Fibroblast of lung (primary cell): ENCODE measurements at regions not wholly inside any gene's neighbourhood (a gene's known extent, or its start where the extent isn't known, plus 50 kb on each side); places are given as distances from the start of the nearest gene placed in this dataset.

Experiments used
- DNase-seq, 2 donors: peaks; one replicate each; pipeline versions ENCODE4 v3.0.0 to v3.0.0-alpha.2; 2010; ENCODE audit warnings: low read depth in 2 of 2
- H2AFZ ChIP-seq: 2 replicates; pipeline ENCODE4 v1.5.1; 2012; ENCODE audit warnings: low read length, control low read depth, inconsistent platforms
- H3K27ac ChIP-seq: 2 replicates; pipeline ENCODE4 v1.5.1; 2011; ENCODE audit warnings: low read length, control low read depth; ENCODE audit not compliant: insufficient read depth
- H3K27me3 ChIP-seq: 2 replicates; pipeline ENCODE4 v1.5.1; 2011; ENCODE audit warnings: mild to moderate bottlenecking, low read length; ENCODE audit not compliant: control insufficient read depth, insufficient read depth
- H3K36me3 ChIP-seq: 2 replicates; pipeline ENCODE4 v1.5.1; 2011; ENCODE audit warnings: low read length; ENCODE audit not compliant: control insufficient read depth, insufficient read depth
- H3K4me1 ChIP-seq: 2 replicates; pipeline ENCODE4 v1.5.1; 2011; ENCODE audit warnings: low read length; ENCODE audit not compliant: control insufficient read depth, insufficient read depth; ENCODE audit errors: extremely low read depth
- H3K4me2 ChIP-seq: 2 replicates; pipeline ENCODE4 v1.5.1; 2011; ENCODE audit warnings: low read length, control low read depth; ENCODE audit not compliant: insufficient read depth; ENCODE audit errors: extremely low read depth
- H3K4me3 ChIP-seq, 4 experiments: fragments of 200-600 bp in 1 of 4; sonication (generic) in 1 of 4; replicated peaks in 1 of 4; 2 replicates each; pipeline ENCODE4 v1.5.1; 2011 to 2016; ENCODE audit warnings: low read length in 4 of 4, low read depth in 3 of 4, mild to moderate bottlenecking in 3 of 4, control low read depth in 2 of 4, inconsistent platforms in 1 of 4, mixed read lengths in 1 of 4; ENCODE audit not compliant: insufficient read depth in 1 of 4; ENCODE audit errors: control extremely low read depth in 1 of 4
- H3K79me2 ChIP-seq: 2 replicates; pipeline ENCODE4 v1.5.1; 2012; ENCODE audit warnings: mild to moderate bottlenecking, low read length, inconsistent platforms; ENCODE audit not compliant: control insufficient read depth, insufficient read depth
- H3K9ac ChIP-seq: 2 replicates; pipeline ENCODE4 v1.5.1; 2011; ENCODE audit warnings: mild to moderate bottlenecking, low read length, control low read depth; ENCODE audit not compliant: insufficient read depth
- H3K9me3 ChIP-seq: 2 replicates; pipeline ENCODE4 v1.5.1; 2012; ENCODE audit warnings: low read depth, low read length; ENCODE audit not compliant: control insufficient read depth, insufficient read depth
- H4K20me1 ChIP-seq: 2 replicates; pipeline ENCODE4 v1.5.1; 2011; ENCODE audit warnings: low read length; ENCODE audit not compliant: control insufficient read depth, insufficient read depth; ENCODE audit errors: extremely low read depth
- EZH2 ChIP-seq: IDR thresholded peaks from 2 replicates; pipeline ENCODE4 v1.5.1; 2012; ENCODE audit warnings: low read length, control low read depth, mild to moderate bottlenecking; ENCODE audit errors: missing control alignments
- TF ChIP-seq, protein P1 (sequence below), 2 donors: IDR thresholded peaks in 1 of 2; conservative IDR thresholded peaks in 1 of 2; 1 replicate in 1 of 2; 2 replicates in 1 of 2; pipeline ENCODE4 v1.5.1; 2011 to 2012; ENCODE audit warnings: low read length in 2 of 2, control low read depth in 1 of 2, inconsistent platforms in 1 of 2, low read depth in 1 of 2, mild to moderate bottlenecking in 1 of 2

DNA sequence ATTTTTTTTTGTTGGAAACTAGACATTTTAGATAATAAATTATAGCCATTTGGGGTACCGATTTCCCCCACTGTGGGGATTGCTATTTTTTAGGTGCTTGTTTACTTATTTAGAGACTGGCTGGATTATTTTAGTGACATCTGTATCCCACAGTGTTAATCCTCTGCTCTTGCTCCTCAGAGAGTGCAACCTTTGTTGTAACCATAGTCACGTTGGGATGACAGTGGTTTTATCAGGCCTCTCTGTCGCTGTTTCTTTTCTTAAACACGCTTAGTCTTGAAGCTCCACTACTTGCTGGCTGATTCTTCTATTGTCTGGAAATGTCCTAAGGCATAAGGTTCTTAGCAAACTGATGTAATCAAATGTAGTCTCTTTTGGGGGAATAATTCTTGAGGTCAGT is 451.6 kb upstream of the SEMA6D start:
- no peaks in the 10 kb centered on the region for H4K20me1 ChIP-seq
- H3K36me3 ChIP-seq: no peaks in the 10 kb centered on the region
- no peak overlapping the region for H3K27ac ChIP-seq
- H3K4me2 ChIP-seq: no peak overlapping the region
- H3K27me3 ChIP-seq: no peaks in the 10 kb centered on the region
- no peak overlapping the region for H2AFZ ChIP-seq
- H3K79me2 ChIP-seq: no peaks in the 10 kb centered on the region
- no peak overlapping the region for H3K9ac ChIP-seq
- H3K4me3 ChIP-seq: no peak overlapping the region
- TF ChIP-seq, protein P1, sequence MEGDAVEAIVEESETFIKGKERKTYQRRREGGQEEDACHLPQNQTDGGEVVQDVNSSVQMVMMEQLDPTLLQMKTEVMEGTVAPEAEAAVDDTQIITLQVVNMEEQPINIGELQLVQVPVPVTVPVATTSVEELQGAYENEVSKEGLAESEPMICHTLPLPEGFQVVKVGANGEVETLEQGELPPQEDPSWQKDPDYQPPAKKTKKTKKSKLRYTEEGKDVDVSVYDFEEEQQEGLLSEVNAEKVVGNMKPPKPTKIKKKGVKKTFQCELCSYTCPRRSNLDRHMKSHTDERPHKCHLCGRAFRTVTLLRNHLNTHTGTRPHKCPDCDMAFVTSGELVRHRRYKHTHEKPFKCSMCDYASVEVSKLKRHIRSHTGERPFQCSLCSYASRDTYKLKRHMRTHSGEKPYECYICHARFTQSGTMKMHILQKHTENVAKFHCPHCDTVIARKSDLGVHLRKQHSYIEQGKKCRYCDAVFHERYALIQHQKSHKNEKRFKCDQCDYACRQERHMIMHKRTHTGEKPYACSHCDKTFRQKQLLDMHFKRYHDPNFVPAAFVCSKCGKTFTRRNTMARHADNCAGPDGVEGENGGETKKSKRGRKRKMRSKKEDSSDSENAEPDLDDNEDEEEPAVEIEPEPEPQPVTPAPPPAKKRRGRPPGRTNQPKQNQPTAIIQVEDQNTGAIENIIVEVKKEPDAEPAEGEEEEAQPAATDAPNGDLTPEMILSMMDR (conservative IDR thresholded peaks at IDR 0.05 in 1 of 2, IDR thresholded peaks at IDR 0.05 in 1 of 2; ENCODE audit: low read depth in 1 of 2, low read length in 2 of 2): no peak
- TF ChIP-seq EZH2: no peak
- H3K4me1 ChIP-seq: no peaks in the 10 kb centered on the region
- DNase-seq: no peak
- H3K9me3 ChIP-seq: no peaks in the 10 kb centered on the region

DNA sequence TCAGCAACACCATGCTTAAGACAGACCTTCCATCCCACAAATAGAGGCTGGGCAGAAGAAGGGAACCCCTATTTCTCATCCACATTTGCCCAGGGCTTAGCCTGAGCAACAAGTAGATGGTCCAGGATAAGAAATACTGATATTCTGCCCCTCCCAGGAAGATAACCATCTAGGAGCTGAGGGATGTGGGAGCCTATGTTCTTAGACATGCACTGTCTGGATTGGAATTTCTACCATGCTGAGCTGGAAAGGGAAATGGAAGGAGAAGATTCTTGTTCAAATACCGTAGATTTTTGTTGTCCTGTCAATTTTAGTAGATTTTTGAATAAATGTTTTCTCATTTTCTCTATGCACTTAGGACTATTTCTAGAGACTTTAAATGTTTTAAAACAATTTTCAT is 450.7 kb upstream of the SEMA6D start:
- DNase-seq: no peak
- H2AFZ ChIP-seq: no peak overlapping the region
- no peak for TF ChIP-seq EZH2
- H3K4me2 ChIP-seq: no peak overlapping the region
- H3K36me3 ChIP-seq: no peaks in the 10 kb centered on the region
- no peaks in the 10 kb centered on the region for H4K20me1 ChIP-seq
- no peaks in the 10 kb centered on the region for H3K27me3 ChIP-seq
- H3K4me3 ChIP-seq: no peak overlapping the region
- no peaks in the 10 kb centered on the region for H3K4me1 ChIP-seq
- no peak overlapping the region for H3K9ac ChIP-seq
- H3K9me3 ChIP-seq: no peaks in the 10 kb centered on the region
- H3K27ac ChIP-seq: no peak overlapping the region
- no peaks in the 10 kb centered on the region for H3K79me2 ChIP-seq

DNA sequence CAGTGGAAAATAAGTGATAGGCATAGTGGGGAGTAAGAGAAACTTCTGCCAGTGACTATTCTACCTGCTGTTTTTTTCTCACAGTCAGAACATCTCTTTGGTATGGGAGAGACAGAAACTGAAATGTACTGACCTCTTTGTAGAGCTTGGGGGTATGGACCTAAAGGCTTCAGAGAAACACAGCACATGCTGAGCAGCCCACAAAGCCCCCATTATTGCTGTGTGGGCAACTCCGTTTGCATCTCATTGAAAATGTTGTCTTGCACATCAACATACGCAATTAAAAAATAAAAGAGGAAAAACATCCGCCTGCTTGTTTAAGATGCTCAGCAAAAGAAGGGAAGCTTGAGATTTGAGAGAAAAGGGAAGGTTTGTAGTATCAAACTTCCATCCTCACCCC is 443.4 kb upstream of the SEMA6D start:
- no peaks in the 10 kb centered on the region for H4K20me1 ChIP-seq
- H3K27me3 ChIP-seq: no peaks in the 10 kb centered on the region
- TF ChIP-seq, protein P1 (conservative IDR thresholded peaks at IDR 0.05 in 1 of 2, IDR thresholded peaks at IDR 0.05 in 1 of 2; ENCODE audit: low read depth in 1 of 2, low read length in 2 of 2): no peak
- TF ChIP-seq EZH2: no peak
- H3K9ac ChIP-seq: no peak overlapping the region
- DNase-seq: no peak
- no peak overlapping the region for H3K4me2 ChIP-seq
- H3K4me3 ChIP-seq: no peak overlapping the region
- H3K79me2 ChIP-seq: no peaks in the 10 kb centered on the region
- H3K9me3 ChIP-seq: no peaks in the 10 kb centered on the region
- no peaks in the 10 kb centered on the region for H3K4me1 ChIP-seq
- H3K36me3 ChIP-seq: no peaks in the 10 kb centered on the region
- no peak overlapping the region for H3K27ac ChIP-seq
- H2AFZ ChIP-seq: no peak overlapping the region
